Panc1 (cell line): ENCODE measurements at regions not wholly inside any gene's neighbourhood (a gene's known extent, or its start where the extent isn't known, plus 50 kb on each side); places are given as distances from the start of the nearest gene placed in this dataset.

Experiments used
- CTCF ChIP-seq: fragments of 450-650 bp; IDR thresholded peaks from 2 replicates; pipeline ENCODE4 v1.5.1; 2017; ENCODE audit warnings: mild to moderate bottlenecking
- POLR2AphosphoS5 ChIP-seq: IDR thresholded peaks from 2 replicates; pipeline ENCODE4 v1.6.1; 2012; ENCODE audit warnings: mild to moderate bottlenecking, low read depth, low read length, moderate library complexity
- REST ChIP-seq, 2 experiments: IDR thresholded peaks; 2 replicates each; pipeline ENCODE4 v1.6.1; 2011 to 2012; ENCODE audit warnings: low read depth in 2 of 2, control low read depth in 1 of 2, low read length in 1 of 2, mild to moderate bottlenecking in 1 of 2, moderate library complexity in 1 of 2; ENCODE audit not compliant: insufficient read depth in 1 of 2
- SIN3A ChIP-seq: IDR thresholded peaks from 2 replicates; pipeline ENCODE4 v1.6.1; 2012; ENCODE audit warnings: low read depth, mild to moderate bottlenecking, low read length, moderate library complexity, borderline replicate concordance; ENCODE audit not compliant: insufficient read depth

- no peak for TF ChIP-seq CTCF
- TF ChIP-seq SIN3A: no peak
- TF ChIP-seq POLR2AphosphoS5: no peak
- no peak for TF ChIP-seq REST (IDR thresholded peaks at IDR 0.05; ENCODE audit: insufficient read depth in 1 of 2, low read depth in 2 of 2, low read length in 1 of 2)
Observed at GRCh38 chr11:23687991-23688390, 808.9 kb upstream of the LUZP2 start.
